Brain microvascular endothelial cell (primary cell): ENCODE measurements at regions not wholly inside any gene's neighbourhood (a gene's known extent, or its start where the extent isn't known, plus 50 kb on each side); places are given as distances from the start of the nearest gene placed in this dataset.

Experiments used
- DNase-seq: peaks from one replicate; pipeline ENCODE4 v3.0.0-alpha.2; 2020
- H3K27ac ChIP-seq: fragments of 250-450 bp; sonication (Bioruptor Pico); 2 replicates; pipeline ENCODE4 v1.5.1; 2020; ENCODE audit warnings: mild to moderate bottlenecking, moderate library complexity
- H3K27me3 ChIP-seq: fragments of 250-450 bp; sonication (Bioruptor Pico); replicated peaks from 2 replicates; pipeline ENCODE4 v1.5.1; 2020; ENCODE audit warnings: mild to moderate bottlenecking
- H3K36me3 ChIP-seq: fragments of 250-450 bp; sonication (Bioruptor Pico); replicated peaks from 2 replicates; pipeline ENCODE4 v1.5.1; 2020; ENCODE audit warnings: mild to moderate bottlenecking
- H3K4me3 ChIP-seq: 2 replicates; pipeline ENCODE4 v1.5.1; 2011; ENCODE audit warnings: low read depth, mild to moderate bottlenecking, control low read depth, low read length, moderate library complexity
- in situ Hi-C: cut with HindIII; loops from 2 replicates; pipeline ENCODE4 v1.10.0; 2017; ENCODE audit warnings: low sequenced_read_pairs, low pct_ligation_motif_present
- TF ChIP-seq, protein P1 (sequence below): IDR thresholded peaks from 2 replicates; pipeline ENCODE4 v1.5.1; 2011; ENCODE audit warnings: low read depth, mild to moderate bottlenecking, moderate library complexity, low read length, control low read depth, inconsistent platforms; ENCODE audit errors: missing control alignments

- Histone ChIP-seq H3K27me3 (no peaks in the 10 kb centered on the region), H3K4me3 (no peak overlapping the region), H3K27ac (no peak overlapping the region), H3K36me3 (no peaks in the 10 kb centered on the region)
- TF ChIP-seq, protein P1, sequence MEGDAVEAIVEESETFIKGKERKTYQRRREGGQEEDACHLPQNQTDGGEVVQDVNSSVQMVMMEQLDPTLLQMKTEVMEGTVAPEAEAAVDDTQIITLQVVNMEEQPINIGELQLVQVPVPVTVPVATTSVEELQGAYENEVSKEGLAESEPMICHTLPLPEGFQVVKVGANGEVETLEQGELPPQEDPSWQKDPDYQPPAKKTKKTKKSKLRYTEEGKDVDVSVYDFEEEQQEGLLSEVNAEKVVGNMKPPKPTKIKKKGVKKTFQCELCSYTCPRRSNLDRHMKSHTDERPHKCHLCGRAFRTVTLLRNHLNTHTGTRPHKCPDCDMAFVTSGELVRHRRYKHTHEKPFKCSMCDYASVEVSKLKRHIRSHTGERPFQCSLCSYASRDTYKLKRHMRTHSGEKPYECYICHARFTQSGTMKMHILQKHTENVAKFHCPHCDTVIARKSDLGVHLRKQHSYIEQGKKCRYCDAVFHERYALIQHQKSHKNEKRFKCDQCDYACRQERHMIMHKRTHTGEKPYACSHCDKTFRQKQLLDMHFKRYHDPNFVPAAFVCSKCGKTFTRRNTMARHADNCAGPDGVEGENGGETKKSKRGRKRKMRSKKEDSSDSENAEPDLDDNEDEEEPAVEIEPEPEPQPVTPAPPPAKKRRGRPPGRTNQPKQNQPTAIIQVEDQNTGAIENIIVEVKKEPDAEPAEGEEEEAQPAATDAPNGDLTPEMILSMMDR: no peak
- in situ Hi-C loops: no loop called here
- peak; percentile 31 for DNase-seq
Observed at GRCh38 chr4:17272154-17272553, 239.7 kb downstream of the QDPR start.

GRCh38 chr4:17265653-17266052, 246.2 kb downstream of the QDPR start:
- H3K27ac ChIP-seq: no peak overlapping the region
- in situ Hi-C loops: no loop called here
- H3K4me3 ChIP-seq: no peak overlapping the region
- no peaks in the 10 kb centered on the region for H3K27me3 ChIP-seq
- TF ChIP-seq, protein P1: no peak
- H3K36me3 ChIP-seq: no peaks in the 10 kb centered on the region
- DNase-seq: no peak

- no peak for DNase-seq
- no peak overlapping the region for H3K27ac ChIP-seq
- no peak overlapping the region for H3K4me3 ChIP-seq
- TF ChIP-seq, protein P1: no peak
- in situ Hi-C loops: no loop called here
- no peaks in the 10 kb centered on the region for H3K36me3 ChIP-seq
- H3K27me3 ChIP-seq: no peaks in the 10 kb centered on the region
Observed at GRCh38 chr4:17265139-17265538, 246.8 kb downstream of the QDPR start.

DNA sequence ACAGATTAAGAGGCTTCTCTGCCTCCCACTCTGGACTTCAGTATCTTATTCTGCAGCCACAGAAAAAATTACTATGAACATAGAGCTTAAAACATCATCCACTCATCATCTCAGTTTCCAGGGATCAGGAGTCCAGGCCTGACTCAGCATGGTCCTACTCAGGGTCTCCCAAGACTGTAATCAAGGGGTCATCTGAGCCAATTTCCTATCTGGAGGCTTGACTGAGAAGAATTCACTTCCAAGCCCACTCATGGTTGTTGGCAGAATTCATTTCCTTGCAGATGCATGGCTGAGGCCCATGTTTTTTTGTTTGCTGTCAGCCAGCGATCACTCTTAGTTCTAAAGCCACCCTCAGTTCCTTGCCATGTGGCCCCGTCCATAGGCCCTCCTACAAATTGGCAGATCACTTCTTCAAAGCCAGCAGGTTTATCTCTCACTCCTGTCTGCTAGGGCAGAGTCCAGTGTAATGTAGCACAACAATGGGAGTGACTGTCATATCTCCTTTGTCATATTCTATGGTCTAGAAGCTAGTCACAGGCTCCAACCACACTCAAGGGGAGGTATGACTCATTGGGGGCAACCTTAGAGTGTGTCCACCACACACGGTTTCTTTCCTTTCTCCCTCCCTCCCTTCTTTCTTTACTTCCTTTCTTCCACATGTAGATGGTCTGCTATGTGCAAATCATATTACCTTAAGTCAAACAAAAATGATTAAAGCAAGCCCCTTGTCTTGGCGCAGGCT, 251.6 kb downstream of the QDPR start:
- in situ Hi-C loops: no loop called here
- TF ChIP-seq, protein P1: no peak

GRCh38 chr4:17258106-17258505, 253.8 kb downstream of the QDPR start:
- DNase-seq: no peak
- no peaks in the 10 kb centered on the region for H3K27me3 ChIP-seq
- H3K4me3 ChIP-seq: no peak overlapping the region
- no peaks in the 10 kb centered on the region for H3K36me3 ChIP-seq
- TF ChIP-seq, protein P1: no peak
- no peak overlapping the region for H3K27ac ChIP-seq
- in situ Hi-C loops: no loop called here

More for the DNA sequence above, 251.6 kb downstream of the QDPR start:
- no peak for DNase-seq
- no peak overlapping the region for H3K4me3 ChIP-seq
- no peaks in the 10 kb centered on the region for H3K36me3 ChIP-seq
- H3K27ac ChIP-seq: no peak overlapping the region
- H3K27me3 ChIP-seq: no peaks in the 10 kb centered on the region

DNA sequence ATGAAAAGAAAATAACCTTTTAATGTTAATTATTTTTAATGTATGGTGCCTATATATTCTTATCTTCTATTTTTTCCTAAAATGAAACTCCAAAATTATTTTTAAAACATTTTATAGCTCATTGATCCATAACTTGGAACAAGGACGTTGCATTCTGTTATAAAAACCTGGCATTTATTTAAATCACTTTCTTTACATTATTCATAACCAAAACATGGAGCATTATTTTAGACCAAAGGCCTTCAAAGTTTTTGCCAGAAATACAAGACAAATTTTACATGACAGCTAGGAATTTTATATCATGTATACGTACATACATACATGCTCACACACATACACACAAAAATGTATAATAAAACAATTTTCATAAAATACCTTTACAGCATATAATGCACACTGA, 259.8 kb downstream of the QDPR start:
- no peak overlapping the region for H3K27ac ChIP-seq
- DNase-seq: no peak
- TF ChIP-seq, protein P1: no peak
- no peak overlapping the region for H3K4me3 ChIP-seq
- H3K36me3 ChIP-seq: no peaks in the 10 kb centered on the region
- no peaks in the 10 kb centered on the region for H3K27me3 ChIP-seq
- in situ Hi-C loops: no loop called here
